ENCODE measurements at regions not wholly inside any gene's neighbourhood (a gene's known extent, or its start where the extent isn't known, plus 50 kb on each side); places are given as distances from the start of the nearest gene placed in this dataset.

GRCh38 chr5:2128686-2129355 lies 246.1 kb upstream of the IRX4 start:
- TF ChIP-seq CTCF (IDR thresholded peaks at IDR 0.05; ENCODE audit: insufficient read depth, low read length, poor library complexity, severe bottlenecking) (no peak), EZH2phosphoT487 (conservative IDR thresholded peaks at IDR 0.05; ENCODE audit: low read length) (no peak)
